Esophagus squamous epithelium (tissue), 4 donors: ENCODE measurements at regions not wholly inside any gene's neighbourhood (a gene's known extent, or its start where the extent isn't known, plus 50 kb on each side); places are given as distances from the start of the nearest gene placed in this dataset.

ENCODE experiments used
- CTCF ChIP-seq, 6 experiments: fragments of 450-650 bp in 4 of 6; fragments of 200-600 bp in 2 of 6; sonication (generic) in 2 of 6; IDR thresholded peaks; one replicate each; pipeline ENCODE4 v1.5.1; 2016 to 2019; ENCODE audit warnings: antibody characterized with exemption in 6 of 6, mild to moderate bottlenecking in 4 of 6, moderate library complexity in 4 of 6
- POLR2A ChIP-seq, 4 donors: fragments of 450-650 bp; IDR thresholded peaks; one replicate each; pipeline ENCODE4 v1.6.1; 2017; ENCODE audit warnings: antibody characterized with exemption in 4 of 4, mild to moderate bottlenecking in 4 of 4, moderate library complexity in 3 of 4

GRCh38 chr2:22958308-22958707 lies 426.7 kb upstream of the KLHL29 start:
- TF ChIP-seq CTCF (IDR thresholded peaks at IDR 0.05) (no peak), POLR2A (IDR thresholded peaks at IDR 0.05) (no peak)
